HG02642 (cell line): ENCODE measurements at regions not wholly inside any gene's neighbourhood (a gene's known extent, or its start where the extent isn't known, plus 50 kb on each side); places are given as distances from the start of the nearest gene placed in this dataset.
A peak's percentile ranks its signal among the peaks of the same experiment; 100 is the strongest.

Source experiments
- ATAC-seq: cut with Tn5 transposase; IDR thresholded peaks from one replicate; pipeline ENCODE4 v1.9.1; 2021; ENCODE audit warnings: mild to moderate bottlenecking; ENCODE audit not compliant: unreplicated experiment, poor library complexity

DNA sequence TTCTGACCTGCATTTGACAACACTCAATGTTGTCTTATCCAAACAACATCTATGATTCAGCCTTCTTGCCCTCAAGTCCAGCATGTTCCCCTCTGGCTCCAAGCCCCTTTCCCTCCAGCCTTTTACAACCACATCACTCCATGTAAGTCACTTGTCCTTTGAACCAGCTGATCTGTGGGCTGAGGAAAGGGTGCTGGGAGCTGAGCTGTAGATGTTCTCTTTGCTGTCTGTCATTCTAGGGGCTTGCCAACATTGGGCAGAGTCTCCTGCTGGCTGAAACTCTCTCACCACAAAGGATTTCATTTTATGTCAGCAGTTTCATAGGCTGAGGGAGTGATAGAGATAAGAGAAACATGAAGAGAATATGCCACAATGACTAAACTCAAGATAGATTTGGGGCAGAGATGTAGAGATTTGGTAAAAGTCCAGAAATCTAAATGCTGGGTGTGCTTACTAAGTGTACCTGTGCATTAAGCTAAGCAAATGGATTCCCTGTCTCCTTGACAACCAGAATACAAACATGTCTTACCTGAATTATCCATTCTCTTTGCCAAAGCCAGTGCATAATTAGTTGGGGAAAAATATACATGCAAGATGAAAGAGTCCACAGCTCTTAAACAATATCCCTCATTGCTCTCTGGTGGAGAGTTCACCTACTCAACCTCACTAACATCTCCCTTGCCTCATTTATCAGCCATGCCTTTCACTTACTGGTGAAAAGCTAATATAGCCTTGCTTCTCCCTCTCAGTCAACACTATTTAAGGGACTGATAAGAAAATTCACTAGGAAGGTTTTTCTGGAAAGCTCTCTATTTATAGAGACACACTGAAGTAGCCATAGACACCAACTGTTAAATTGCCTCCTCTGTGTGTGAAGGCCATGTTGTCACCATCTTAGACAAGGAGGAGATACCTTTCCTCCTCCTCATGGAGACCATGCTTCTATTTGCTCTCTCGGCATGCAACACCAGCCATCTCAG lies 175.5 kb upstream of the SERP2 start:
- peak; percentile 61 for ATAC-seq

DNA sequence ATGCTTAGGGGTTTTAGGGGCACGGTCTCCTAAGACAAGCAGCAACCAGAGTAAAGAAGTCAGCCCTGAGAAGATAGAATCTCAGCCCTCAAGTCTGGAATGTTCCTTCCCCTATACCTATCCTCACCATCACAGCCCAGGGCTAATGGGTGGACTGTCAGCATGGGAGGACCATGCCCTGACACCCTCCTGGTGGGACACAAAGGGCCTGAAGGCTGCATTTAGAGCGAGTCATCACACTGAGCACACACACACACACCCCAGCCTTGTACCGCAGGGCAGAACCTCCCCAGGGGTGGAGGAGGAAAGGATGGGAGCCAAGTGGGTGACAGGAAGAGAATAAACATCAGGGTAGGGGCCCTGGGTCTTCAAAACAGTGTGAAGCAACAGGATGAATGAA lies 174.8 kb upstream of the SERP2 start:
- no peak for ATAC-seq

DNA sequence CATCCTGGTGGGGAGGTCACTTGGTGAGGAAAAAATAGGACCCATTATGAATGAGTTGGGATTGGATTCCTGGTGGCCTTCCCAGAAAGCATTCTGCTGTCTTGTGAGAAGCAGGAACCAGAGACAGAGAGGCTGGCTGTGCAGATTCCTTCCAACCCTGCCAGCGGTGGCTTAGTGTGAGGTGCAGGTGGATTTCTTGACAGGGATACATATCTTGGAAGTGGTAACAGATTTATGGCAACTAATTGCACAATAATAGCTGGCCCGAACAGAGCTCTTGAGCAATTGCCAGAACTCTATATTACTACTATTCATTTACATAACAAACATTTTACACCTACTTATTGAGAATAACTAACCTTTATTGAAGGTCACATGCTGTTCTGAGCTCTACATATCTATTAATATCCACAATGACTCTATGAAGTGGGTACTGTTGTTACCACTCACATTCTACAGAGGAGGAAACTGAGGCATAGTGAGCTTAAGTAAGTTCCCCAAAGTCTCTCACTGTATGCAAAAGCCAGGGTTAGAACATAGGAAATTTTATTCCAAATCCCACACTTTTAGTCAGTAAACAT lies 173.9 kb upstream of the SERP2 start:
- no peak for ATAC-seq

DNA sequence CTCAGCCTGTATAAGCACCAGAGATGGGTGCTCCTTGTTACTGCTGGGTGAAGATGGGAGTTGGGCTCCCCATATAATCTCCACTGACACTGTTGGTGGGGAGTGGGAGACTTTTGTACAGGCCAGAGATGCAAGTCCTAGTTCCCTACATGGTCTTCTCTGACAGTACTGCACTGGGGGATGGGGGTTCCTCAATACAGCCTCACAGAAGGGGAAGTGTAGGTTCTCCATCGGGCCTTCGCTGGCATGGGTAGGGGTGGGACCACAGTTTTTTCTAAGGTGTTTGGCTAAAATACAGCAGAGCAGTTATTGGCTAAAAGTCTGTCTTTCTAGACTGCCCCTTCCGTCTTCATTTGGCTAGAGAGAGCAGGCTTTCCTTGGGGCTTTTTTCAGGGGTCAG lies 167.2 kb upstream of the SERP2 start:
- no peak for ATAC-seq

DNA sequence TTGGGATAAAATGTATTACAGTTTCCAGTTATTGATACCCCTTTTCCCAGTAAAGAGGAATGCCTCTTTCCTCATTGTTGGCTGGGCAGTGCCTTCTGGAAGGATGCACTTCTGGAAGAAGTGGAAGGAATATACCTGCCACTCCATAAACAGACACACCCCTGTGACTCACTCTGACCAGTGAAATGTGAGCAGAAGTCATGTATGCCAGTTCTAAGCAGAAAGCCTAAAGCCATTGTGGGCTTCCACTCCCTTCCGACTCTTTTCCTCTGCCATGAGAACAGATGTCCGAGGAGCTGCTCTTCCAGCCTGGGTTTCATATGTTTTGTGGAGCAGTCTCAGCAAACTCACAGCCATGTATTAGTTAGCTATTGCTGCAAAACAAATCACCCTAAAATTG lies 166.1 kb upstream of the SERP2 start:
- ATAC-seq: no peak

DNA sequence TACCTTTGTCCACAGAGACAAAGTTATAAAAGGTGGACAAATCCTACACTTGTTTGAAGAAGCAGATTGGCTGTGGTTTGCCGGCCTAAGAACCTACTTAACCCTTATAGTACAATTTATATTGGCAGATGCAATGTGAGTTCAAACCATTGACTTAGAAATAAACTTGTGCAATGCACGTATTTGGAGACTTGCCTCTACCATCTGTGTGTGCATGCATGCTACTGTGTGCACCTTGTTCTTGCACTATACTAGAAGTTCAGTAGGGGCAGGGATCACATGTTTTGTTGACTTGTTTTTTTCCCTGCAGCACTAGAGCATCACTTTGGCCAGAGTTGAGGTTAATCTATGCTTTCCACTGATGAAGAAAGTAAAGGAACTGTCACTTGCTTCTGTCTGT lies 163.1 kb upstream of the SERP2 start:
- no peak for ATAC-seq

DNA sequence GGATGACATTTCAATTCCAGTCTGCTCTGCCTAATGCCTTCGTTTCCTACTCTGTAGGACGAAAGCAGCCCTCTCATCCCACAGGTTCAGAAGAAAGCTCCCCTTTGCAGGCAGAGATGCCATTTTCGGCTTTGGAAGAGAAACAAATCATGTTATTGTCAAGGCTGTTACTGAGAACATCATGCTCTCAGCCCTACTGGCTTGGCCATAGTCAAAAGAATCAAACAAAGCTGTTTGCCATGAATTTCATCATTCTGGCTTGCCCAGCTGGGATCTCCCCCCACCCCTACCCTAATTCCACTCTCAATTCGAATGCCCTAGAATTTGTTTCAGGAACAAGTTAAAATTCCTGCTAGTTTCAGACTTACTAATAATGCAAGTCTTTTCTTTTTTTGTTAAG lies 162.3 kb upstream of the SERP2 start:
- ATAC-seq: no peak

DNA sequence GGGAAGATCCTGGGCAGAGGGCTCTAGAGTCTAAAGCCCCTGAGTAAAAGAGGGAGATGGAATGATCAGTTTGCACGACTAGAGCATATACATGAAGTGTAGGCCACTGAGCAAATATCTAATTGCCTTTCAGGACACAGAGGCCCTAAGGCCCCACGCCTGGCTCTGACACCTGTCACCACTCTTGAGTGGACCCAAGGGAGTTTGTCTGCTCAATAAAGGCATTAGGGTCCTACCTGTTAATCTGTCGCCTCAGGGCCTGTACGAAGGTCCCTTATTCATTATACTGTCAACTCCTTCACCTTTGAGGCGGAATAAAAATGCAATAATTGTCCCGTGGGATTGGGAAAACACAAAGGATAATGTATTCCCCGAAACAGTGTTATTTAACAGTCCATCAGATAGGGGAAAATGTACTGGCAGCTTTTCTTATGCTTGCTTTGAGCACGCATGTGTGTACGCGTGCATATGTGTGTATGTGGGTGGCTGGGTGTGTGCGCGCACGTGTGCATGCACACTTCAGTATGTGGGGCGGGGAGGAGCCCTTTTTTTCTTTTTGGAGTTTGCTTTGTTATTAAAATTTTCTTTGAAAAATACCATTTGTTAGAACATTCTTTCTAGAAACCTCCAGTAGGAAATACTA lies 161.8 kb upstream of the SERP2 start:
- no peak for ATAC-seq

DNA sequence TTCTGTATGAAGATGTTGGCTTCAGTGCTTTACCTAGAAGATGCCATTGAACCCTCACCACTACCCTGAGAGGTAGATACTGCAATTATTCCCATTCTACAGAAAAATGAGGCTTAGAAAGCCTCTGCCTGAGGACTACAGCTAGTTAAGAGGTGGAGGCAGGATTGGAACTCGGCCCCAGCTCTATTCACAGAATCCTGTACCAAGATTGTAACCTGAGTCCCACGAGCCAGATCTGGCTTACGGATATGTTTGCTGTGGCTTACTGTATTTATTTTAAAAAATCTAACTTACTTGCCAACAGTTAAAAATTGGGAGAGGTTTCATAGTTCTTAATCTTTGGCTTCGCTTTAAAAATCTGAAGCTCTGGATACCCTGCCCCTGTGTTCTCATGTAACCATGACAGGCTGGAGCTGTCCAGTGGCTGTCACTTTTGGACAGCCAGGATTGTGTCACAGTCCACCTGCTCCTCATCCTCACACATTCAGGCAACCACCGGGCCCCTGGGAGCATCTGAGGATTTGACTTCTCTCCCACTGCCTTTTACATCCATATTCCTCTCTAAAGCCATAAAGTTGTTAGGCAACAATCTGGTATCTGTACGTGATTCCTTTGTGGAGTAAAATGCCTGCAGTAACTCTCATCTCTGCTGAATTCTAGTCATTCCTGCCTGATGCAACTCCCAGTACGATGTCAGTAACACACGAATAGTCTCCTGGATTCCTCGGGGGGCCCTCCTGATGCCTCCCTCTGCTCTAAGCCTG lies 160.8 kb upstream of the SERP2 start:
- no peak for ATAC-seq

DNA sequence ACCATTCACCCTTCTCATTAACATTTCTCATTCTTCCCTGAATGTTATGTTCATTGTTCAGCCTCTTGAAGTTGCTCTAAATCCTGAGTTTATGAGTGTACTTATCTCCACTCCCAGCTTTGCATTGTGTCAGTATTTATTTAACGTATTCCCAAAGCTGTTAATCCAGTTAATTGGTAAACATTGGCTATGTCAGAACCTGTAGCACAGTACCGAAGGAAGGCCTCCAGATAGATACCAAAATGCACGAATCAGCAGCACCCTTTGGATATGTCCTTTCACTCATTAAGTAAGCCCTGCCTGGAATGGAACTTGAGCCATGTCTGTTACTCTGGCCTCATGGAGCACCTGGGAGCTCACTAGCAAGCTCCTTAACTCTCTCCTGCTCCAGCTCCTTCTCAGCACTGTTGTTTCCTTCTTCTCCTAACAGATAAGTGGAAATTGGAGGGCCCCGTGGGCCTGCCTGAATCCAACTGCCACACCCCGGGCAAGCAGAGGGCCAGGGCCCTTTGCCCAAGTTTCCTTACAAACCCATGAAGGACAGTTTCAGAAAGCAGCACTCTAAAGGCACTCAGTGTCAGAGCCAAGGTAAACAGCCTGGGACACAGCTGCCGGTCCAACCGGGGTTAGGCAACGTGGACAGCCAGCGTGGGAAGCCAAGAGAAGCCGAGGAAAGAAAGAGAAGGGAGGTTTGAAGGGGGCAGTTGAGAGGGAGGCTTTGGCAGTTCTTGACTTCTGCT lies 155.0 kb upstream of the SERP2 start:
- no peak for ATAC-seq

DNA sequence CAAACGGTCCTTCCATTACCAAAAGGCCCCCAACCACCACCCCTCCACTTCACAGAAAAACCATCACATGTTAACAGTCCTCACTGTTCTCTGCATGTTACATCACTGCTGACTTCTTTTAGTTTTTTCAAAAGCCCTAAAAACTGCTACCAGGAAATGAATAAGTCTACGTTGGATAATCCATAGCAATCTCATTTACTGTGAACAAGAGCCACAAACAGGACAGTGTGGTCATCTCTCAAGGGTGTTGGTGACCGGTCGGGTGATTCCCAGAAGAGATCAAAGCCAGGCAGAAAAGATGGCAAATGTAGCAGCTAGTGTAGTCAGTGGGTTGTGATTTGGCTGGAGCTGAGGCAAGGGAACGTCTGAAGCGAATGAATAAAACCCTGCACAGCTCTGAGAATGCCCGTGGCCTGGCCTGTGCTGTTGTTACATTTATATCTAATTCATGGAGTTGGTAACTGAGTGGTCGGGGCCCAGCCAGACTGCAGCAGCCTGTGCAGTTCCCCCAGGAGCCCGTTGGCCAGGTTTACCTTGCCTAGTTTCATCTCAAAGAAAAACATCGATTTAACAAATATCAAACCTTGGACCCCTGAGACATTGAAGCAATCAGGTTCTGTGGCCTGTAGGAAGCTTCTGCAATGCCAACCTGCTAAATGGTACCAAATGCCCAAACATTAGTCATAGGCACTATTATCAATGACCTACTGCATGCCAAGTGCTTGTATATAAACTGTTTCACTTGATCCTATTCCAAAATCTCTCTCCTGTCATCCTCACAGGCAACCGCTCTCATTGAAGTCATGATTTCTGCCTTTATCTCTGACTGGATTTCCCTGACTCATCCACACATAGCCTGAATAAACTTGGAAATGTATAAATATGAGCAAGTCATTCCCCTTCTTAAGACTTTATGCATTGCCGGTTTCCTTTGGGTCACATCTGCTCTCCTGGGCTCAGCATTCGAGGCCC lies 153.8 kb upstream of the SERP2 start:
- no peak for ATAC-seq

DNA sequence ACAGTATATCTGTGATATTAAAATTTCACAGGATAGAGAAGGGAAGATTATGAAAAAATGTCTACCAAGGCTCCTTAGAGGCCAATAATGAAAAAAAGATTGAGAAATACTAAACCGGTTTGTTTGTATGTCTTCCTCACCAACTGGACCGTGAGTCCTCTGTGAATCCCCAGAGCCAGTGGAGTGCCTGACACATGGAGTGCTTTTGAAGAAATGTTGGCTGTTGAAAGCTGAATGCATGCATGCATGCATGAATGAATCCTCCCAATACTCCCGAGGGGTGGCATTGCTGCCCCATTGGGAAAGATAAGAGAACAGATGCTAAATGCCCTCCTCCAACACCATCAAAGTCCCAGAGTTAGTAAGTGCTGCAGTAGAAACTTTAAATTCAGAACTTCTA lies 152.7 kb upstream of the SERP2 start:
- ATAC-seq: no peak

DNA sequence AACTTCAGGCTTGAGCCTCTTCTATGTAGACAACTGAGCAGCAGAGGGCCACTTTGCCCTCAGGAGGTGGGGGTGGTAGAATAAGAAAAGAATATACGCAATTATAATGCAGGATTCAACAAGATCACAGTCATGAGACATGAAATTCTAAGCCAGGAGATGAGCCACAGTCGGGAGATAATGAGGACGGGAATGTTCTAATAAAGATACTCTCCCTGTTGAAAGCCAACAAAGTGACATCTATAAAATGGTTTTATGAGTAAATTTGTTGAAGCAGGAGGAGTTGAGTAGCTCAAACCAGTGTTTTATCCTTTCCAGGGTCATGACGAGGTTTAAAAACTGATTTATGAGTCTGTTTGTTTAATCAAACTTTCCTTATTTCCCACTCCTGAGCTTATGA lies 152.0 kb upstream of the SERP2 start:
- ATAC-seq: no peak

DNA sequence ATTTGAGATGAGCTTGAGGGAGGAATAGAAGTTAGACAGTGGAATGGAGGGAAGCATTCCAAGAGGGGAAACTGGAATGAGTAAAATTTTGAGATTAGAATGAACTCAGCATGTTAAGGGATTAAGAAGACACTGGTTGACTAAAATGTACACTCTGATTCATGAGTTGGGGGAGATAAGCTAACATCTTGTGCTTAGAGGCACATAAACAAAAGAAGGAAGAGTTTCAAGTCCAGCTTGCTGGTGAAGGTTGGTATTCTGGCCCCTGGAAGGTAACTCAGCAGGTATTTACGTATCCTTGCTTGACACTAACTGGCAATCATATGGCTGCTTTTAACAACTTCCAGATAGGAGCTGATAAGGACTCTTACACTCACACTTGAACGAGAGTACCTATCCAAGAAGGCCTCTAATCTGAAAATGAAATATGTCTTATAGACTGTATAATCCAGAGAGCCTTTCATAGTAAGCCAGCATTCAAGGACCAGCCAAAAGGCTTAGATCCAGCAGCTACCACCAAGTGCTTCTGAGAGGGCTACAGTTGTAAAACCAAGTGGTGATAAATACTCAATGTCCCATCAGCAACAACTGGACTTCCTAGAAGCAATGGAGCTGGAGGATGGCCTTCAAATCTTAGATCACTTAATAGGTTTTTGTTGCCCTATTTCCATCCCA lies 149.7 kb upstream of the SERP2 start:
- ATAC-seq: no peak

DNA sequence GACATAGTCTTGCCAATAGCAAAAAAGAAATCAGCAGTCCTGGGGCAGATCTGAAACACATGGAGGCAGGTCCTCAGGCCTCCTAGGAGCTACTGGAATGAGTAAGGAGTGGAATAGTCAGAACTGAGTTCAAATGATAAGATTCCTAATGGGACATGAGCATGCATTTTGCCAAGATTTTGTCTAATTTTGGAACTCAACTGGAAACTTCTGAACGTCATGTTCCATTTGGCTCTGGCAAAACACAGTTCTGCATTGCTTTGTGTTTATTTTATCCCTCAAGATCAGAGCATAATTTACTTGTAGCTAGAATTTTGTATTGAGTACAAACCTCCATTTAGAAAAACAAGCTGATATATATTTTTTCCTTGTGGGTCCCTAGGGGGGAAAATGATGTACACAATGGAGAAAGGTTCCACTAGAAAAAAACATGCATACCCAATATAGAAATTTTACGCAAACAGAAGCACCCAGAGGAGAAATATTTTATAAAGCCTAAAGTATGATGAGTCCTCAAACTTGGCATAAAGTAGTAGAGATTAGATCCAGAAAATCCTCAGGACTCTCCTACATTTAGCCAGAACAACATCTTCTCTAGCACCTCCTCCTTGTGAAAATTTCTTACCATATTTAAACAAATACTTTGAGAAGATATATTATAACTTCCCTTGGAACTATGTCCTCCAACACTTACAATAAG lies 149.0 kb upstream of the SERP2 start:
- ATAC-seq: no peak

DNA sequence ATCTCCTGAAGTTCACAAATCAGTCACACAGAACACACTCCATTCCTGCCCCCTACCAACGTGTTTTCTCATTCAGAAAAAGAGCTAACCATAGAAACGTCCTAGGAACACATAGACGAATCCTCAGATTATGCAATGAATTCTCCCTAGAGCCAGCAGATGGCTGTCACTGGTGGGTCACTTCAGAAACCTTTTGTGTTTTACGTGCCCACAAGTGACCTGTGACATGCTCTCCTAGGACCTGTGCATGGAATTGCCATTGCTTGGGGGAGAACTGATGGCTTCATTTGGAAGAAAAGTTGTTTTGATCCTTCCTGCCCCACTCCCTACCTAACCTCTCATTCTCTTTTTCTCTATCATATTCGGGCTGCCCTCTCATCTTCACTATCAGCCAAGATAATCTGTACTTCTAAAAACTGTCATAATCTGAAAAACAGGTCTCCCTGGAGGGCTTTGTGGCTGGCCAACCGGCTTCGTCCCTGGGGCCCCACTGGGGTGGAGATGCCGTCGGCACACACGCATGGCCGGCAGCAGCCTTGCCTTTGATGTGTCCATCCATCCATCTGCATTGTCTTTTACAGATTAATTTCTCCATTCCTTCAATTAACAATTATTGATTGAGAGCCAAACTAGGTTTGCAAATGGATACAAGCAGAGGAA lies 144.1 kb upstream of the SERP2 start:
- no peak for ATAC-seq

DNA sequence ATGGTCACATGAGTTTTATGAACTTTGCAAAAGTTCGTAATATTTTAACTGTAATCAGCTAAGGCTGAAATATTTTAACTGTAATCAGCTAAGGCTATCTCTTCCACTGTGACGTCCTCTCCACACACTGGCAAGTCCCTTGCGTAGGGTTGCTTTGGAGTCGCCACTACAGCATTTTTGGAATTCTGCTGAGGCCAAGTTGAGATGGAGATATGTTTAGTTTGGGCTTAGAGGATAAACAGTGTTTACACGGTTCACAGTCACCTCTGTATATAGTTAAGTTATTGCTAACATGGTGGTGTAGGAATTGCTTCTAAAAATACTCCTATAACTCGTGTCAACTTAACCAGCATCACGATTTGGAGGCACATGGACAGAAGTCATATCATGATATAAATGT lies 143.6 kb upstream of the SERP2 start:
- no peak for ATAC-seq
